GM10847 (cell line): ENCODE measurements at regions not wholly inside any gene's neighbourhood (a gene's known extent, or its start where the extent isn't known, plus 50 kb on each side); places are given as distances from the start of the nearest gene placed in this dataset.

Experiments
- POLR2A ChIP-seq: IDR thresholded peaks from 2 replicates; pipeline ENCODE4 v1.6.1; 2011; ENCODE audit not compliant: insufficient read length; ENCODE audit errors: extremely low read depth

- TF ChIP-seq POLR2A: no peak
Measured at GRCh38 chr16:85537331-85537788, 75.8 kb upstream of the GSE1 start.

- TF ChIP-seq POLR2A: no peak
Measured at GRCh38 chr16:85537795-85538401, 75.2 kb upstream of the GSE1 start.

GRCh38 chr16:85539084-85539483 lies 74.0 kb upstream of the GSE1 start:
- TF ChIP-seq POLR2A: no peak

DNA sequence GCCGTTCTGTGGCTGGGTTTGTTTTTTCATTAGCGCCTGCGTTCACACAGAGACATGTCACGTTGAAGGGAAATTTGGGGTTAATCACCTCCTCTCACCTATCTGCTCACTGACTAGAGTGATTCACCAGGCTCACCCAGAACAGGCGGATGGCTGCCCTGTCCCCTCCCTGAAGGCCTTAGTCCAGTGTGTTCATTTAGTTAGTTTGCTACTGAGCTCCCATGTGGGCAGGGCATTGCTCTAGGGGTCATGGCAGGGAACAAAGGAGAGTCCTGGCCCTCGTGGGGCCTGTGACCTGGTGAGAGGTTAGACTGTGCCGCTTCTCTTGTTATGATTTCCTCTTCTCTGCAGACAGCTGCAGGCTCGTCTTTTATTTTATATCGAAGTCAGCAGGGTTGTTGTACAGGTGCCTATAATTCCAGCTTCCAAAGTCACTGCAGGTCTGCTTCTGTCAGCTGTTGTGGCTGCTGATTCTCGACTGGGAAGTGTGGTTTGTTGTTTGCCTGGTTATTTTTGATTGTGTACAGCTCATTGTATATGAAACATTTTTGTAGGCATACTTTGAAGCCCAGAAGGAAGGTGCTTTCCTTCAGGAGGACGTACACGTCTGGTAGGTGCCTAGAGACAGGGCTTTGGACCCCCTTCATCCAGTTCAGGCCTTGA lies 73.4 kb upstream of the GSE1 start:
- no peak for TF ChIP-seq POLR2A

DNA sequence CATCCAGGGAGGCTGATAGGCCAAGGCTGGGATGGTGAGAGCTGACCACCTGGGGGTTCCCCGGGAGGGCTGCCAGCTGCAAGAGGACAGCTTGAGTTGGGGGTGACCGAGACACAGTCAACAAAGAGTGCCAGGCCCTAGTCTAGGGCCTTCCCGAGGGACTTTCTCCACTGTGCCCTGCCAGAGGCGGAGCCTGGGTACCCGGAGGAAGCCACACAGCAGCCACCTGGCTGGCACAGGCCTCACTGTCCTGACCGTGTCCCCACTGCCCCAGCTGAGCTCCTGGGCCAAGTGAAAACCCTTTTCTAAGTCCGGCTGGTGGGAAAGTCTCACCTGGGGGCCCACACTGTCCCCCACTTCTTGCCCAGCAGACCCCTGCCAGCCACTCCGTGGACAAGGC lies 71.9 kb upstream of the GSE1 start:
- no peak for TF ChIP-seq POLR2A

GRCh38 chr16:85541619-85541979 lies 71.5 kb upstream of the GSE1 start:
- no peak for TF ChIP-seq POLR2A

- TF ChIP-seq POLR2A: no peak
Measured at GRCh38 chr16:85541980-85542900, 70.9 kb upstream of the GSE1 start.

DNA sequence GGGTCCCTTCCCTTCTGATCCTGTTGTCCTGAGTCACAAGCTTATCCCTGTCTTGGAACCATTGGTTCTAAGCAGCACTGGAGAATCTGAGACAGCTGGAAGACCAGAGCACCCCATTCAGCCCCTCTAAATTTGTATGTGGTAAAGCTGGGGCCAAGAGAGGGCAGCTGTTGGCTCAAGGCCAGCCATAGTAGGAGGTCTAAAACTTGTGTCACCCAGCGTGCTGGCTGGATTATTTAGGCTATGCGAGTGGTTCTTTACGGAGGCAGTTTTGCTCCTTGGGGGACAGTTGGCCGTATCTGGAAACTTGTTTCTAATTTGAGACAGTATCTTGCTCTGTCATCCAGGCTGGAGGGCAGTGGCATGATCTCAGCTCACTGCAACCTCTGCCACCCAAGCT lies 69.6 kb upstream of the GSE1 start:
- no peak for TF ChIP-seq POLR2A

DNA sequence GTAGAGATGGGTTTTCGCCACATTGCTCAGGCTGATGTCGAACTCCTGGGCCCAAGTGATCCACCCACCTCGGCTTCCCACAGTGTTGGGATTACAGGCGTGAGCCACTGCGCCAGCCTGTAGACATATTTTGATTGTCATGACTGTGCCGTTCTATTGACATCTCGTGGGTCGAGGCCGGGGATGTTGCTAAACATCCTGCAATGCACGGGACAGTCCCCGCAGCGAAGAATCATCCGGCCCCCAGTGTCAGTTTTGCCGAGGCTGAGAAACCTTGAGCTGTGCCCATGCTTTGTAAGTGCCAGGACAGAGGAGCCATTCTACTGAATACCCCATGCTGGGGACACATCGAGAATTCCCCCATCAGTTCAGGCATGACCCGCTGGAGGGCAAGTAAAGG lies 69.1 kb upstream of the GSE1 start:
- no peak for TF ChIP-seq POLR2A

- TF ChIP-seq POLR2A: no peak
Measured at GRCh38 chr16:85544668-85545067, 68.5 kb upstream of the GSE1 start.

DNA sequence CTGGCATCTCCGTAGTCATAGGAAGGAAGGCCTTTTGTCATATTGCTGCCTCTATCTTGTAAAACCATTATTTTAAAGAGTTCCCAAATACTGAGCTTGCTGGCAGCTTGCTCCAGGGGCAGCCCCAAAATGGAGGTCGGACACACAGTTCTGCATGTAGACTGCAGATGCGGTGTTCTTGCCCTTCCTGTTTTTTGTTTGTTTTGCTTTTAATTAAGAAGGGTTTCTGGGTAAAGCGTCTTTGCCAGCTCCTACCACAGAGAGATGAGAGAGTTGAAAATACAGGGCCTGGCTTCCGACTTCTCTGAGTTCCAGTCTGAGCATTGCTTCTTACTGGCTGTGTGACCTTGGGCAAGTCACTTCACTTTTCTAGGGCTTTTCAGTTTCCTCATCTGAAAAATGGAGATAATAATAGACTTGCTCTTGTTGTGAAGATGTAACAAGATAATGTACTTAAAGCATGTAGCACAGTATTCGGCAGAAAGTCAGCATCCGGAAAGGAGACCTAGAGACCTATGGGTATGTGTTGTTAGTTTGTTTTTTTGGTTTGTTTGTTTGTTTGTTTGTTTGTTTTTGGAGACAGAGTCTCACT lies 67.8 kb upstream of the GSE1 start:
- TF ChIP-seq POLR2A: no peak

DNA sequence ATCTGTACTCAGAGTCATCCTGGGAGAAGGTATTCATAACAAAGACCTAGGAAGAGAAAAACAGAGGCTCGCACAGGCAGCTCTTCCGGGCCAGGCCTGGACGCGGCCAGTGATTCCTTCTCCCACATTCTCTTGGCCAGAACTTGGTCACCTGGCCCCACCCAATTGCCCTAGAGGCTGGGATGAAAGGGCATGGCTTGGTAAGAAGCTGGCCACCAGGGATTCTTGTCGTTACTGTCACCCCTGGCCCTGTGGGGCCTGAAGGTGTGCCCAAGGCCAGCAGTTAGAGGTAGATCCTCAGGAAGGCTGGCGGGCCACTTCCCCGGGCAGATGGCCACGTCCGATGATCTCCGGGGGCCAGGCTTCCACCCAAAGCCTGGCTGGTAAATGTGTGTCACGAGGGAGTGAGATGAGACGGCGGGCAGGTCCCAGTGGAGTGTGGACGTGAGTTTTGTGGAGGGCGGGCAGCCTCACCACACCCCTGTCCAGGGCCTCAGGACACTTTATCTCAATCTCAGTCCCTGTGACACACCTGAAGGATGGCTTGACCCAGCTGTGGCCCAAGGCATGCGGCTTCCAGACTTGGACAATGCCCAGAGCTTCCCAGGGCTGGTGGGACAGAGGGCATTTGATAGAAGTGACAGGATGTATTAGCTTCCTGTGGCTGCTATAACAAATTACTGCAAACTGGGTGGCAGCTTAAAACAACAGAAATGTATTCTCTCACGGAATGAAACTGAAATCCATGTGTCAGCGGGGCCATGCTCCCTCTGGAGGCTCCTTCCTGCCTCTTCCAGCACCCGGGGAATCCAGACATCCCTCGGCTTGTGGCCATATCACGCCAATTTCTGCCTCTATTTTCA lies 66.3 kb upstream of the GSE1 start:
- TF ChIP-seq POLR2A: no peak

DNA sequence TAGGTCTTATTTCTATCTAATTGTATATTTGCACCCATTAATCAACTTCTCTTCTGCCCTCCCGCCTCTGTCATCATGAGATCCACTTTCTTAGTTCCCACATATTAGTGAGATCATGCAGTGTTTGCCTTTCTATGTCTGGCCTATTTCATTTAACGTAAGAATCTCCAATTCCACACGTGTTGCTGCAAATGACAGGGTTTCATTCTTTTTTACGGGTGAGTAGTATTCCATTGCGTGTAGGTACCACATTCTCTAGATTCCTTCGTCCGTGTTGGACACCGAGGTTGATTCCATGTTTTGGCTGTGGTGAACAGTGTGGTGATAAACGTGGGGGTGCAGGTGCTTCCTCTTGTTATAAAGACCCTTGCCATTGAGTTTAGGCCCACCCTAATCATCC lies 64.7 kb upstream of the GSE1 start:
- TF ChIP-seq POLR2A: no peak

GRCh38 chr16:85549766-85550421 lies 63.2 kb upstream of the GSE1 start:
- no peak for TF ChIP-seq POLR2A
